GM18502 (cell line): ENCODE measurements at regions not wholly inside any gene's neighbourhood (a gene's known extent, or its start where the extent isn't known, plus 50 kb on each side); places are given as distances from the start of the nearest gene placed in this dataset.

Source experiments
- ATAC-seq: cut with Tn5 transposase; IDR thresholded peaks from one replicate; pipeline ENCODE4 v1.9.1; 2021; ENCODE audit warnings: mild to moderate bottlenecking; ENCODE audit not compliant: unreplicated experiment, poor library complexity

GRCh38 chr12:126487431-126487980, 1422.3 kb downstream of the AACS start:
- no peak for ATAC-seq

DNA sequence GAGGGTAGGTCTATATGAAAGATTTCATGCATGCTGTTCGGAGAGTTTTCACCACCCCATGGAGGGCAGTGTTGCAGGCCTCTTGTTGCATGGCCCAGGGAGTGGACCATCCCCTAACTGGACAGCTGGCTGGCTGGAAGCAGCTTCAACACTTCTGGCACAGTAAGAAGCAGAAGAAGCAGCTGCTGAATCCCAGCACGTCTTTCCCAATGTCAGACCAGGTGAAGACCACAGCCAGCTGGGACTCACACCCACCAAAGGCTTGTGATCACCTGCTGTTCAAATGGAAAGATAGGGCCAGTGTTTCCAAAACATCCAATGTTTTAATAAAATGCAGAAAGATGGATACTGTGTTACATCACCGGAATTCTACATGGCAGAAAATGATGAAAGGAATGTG, 1423.6 kb downstream of the AACS start:
- ATAC-seq, result no peak

- ATAC-seq, result no peak
These were observed 1426.9 kb downstream of the AACS start for GRCh38 chr12:126492181-126492580.

DNA sequence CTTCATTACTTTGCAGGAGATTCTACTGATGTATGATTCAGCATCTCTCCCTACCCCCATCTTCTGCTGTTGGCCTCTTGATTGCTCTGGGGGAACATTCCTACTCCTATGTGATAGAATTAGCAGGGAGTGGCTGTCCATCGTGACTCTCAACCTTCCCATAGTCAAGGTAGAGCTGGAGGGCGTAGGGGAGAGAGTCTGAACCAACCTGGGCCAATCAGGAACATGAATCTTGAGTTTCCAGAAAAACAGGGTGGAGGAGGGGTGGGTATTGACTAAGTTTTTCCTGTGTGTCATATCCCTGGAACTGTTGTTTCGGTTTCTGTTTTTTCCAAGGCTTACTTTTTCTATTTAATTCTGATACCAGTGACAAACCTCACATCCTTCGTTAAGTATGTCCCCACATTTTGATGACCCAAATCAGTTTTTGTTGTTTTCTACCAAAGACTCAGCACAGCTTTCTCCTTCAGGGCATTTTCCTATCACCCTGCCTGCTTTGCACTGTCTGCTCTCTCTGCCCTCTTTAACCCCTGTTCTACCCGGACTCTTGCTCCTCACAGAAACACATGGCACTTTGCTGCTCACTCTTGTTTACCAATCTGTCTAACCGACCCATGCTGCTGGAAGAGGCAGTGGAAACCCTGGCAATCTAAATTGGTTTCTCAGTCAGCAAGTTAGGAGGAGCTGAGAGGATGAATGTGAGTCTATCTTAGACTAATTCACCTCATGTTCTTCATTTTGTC, 1428.3 kb downstream of the AACS start:
- no peak for ATAC-seq

- no peak for ATAC-seq
These were observed 1431.0 kb downstream of the AACS start for GRCh38 chr12:126496201-126496600.

DNA sequence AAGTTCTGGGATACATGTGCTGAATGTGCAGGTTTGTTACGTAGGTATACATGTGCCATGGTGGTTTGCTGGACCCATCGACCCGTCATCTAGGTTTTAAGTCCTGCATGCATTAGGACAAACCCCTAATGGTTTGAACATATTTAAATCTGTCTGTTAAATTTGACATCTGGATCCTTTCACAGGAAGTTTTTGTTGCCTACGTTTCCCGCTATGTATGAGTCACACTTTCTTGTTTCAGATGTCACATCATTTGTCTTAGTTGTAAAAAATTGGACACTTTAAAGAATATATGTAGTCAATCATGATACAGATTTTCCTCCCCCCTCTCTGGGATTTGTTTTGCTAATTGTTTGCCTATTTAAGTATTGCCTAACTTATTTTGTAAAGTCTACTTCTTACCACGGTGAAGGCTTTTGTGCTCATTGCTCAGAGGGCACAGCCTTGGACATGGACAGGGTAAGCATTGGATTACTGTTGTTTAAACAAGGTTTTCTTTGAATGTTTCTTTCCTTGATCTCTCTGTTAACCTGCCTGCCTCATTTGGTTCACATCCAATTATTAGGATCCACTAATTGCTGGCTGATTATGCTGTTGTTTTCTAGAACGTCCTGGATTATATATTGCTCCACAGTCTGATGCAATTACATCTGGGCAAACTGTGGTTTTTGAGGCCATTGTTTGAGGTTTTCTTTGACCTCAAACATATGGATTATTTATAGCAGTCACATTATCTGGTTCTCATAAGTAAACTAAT, 1441.4 kb downstream of the AACS start:
- no peak for ATAC-seq

GRCh38 chr12:126507231-126507630, 1442.0 kb downstream of the AACS start:
- no peak for ATAC-seq

- no peak for ATAC-seq
These were observed 1444.3 kb downstream of the AACS start for GRCh38 chr12:126509572-126509971.

GRCh38 chr12:126510630-126511029, 1445.4 kb downstream of the AACS start:
- no peak for ATAC-seq

GRCh38 chr12:126512916-126513913, 1448.0 kb downstream of the AACS start:
- ATAC-seq, result no peak

DNA sequence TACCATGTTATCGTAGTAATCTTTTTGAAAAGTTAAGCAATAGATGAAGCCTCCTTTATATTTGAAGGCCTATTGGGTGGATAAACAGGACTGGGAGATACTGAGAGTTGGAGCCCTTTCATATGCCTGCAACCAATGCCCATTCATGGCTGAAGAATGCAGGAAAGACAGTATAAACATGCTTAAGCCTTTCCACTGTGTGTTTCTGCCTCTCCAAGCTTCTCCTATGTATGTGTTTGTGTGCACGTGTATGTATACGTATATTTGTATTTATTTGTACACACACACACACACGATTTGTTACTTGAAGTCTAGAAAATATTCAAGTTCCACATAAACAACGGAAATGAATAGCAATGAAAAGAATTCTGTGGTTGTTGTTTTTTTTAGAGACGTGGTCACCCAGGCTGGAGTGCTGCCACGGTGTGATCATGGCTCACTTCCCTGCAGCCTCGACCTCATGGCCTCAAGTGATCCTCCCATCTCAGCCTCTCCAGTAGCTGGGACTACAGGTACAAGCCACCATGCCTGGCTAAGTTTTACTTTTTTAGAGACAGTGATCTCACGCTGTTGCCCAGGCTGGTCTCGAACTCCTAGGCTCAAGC, 1453.5 kb downstream of the AACS start:
- ATAC-seq, result no peak

DNA sequence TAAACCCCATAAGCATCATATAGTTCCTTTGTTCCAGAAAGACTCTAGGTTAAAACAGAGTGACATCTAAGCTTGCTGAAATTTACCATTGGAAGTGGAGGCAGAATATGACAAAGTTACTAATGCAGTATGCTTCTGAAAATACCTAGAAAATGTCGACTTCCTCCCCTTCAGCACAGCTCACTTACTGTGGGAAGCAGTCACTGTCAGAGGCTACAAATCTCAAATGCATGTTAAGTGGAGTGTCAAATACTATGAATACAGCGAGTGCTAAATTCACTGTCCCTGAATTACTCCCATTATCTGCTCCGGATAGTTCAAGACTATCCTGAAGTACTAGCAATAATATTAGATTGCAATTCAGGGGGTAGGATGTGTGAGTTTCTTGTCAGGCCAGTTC, 1454.6 kb downstream of the AACS start:
- no peak for ATAC-seq

GRCh38 chr12:126523891-126524290, 1458.7 kb downstream of the AACS start:
- no peak for ATAC-seq

DNA sequence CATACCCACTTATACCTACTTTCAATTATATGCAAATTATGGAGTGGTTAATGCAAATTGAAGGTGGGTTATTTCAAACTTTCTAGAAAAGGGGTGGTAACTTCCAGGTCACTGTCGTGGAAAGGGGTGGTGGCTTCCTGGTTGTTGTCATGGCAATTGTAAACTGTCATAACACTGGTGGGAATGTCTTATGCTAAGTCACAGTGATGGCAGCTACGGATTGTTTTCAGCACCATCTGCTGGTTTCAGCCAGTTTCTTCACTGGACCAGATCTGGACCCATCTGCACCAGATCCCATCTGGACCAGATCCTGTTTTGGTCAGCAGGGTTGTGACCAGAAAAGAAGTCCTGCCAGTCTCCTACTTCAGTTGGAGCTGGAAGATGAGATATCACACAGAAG, 1469.3 kb downstream of the AACS start:
- no peak for ATAC-seq

DNA sequence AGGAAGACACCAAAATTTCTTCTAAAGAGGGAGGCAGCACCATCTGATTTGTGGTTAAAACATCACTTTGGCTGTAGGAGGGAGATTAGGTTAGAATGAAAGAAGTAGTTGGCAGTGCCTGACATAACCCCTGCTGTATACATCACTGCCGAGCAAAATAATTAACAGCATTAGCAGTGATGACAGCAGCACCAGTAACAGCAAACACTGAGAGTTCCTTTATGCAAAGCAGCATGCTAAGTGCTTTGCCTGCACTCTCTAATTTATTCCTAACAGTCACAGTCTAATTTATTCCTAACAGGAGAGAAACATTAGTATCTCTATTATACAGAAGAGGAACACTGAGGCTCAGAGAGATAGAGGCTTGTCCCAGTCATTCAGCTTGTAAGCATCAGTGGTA, 1469.7 kb downstream of the AACS start:
- no peak for ATAC-seq

DNA sequence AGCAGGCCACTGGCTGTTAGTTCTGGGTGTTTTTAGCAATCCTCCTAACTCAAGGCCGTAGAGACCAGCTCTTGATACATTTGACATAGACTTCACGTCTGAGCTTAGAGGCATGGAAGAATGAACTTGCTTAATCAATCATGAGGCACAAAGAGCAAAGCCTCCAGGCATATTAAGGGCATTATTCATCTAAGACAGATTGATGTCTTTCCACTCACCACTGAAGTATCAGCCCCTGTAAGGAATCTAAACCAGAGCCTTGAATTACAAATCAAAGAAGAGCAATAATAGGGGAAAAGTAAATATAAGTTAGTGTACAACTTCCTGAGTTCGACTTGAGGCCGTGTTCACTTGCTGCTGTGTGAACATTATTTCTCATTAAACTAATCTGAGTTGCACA, 1470.7 kb downstream of the AACS start:
- no peak for ATAC-seq

- ATAC-seq, result no peak
These were observed 1472.8 kb downstream of the AACS start for GRCh38 chr12:126537961-126538530.

- no peak for ATAC-seq
These were observed 1473.7 kb downstream of the AACS start for GRCh38 chr12:126538888-126539287.

- ATAC-seq, result no peak
These were observed 1480.2 kb downstream of the AACS start for GRCh38 chr12:126545411-126545810.

DNA sequence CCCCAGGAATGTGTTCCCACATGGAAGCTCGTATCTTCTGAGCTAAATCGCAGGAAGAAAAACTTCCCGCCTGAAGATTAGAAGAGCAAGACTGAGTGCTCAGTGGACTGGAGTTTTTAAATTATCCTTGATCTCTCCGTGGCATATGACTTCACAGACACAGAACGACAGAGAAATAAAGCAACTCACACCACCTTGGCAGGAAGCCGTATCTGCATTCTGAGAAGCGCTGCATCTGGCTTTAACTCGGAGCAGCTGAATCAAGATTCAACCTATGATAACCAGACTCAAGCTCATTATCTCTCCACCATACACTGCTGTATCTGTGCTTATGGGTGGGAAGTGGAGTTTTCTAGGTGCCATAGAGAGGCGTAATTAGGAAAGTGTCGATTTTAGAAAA, 1482.7 kb downstream of the AACS start:
- ATAC-seq, result no peak
